ENCODE measurements at regions not wholly inside any gene's neighbourhood (a gene's known extent, or its start where the extent isn't known, plus 50 kb on each side); places are given as distances from the start of the nearest gene placed in this dataset.

- TF ChIP-seq CTCF (IDR thresholded peaks at IDR 0.05) (no peak), POLR2A (IDR thresholded peaks at IDR 0.05) (no peak)
Observed at GRCh38 chr20:17806107-17806506, 106.3 kb downstream of the BANF2 start.

Data from lower leg skin (tissue), 3 donors.